ENCODE measurements at regions not wholly inside any gene's neighbourhood (a gene's known extent, or its start where the extent isn't known, plus 50 kb on each side); places are given as distances from the start of the nearest gene placed in this dataset.

- Histone ChIP-seq H3K9me3 (ENCODE audit: control insufficient read depth, insufficient read depth, low read length) (peaks cover 3% of the 10 kb centered on the region), H4K20me1 (ENCODE audit: insufficient read depth, low read length) (no peaks in the 10 kb centered on the region), H4K91ac (ENCODE audit: insufficient read depth, low read depth, low read length) (no peak overlapping the region), H3K79me1 (ENCODE audit: low read depth in 1 of 2, low read length in 2 of 2) (no peaks in the 10 kb centered on the region), H2BK5ac (ENCODE audit: low read depth, low read length, poor library complexity, severe bottlenecking) (no peak overlapping the region), H2AK9ac (replicated peaks; ENCODE audit: low read depth, low read length, poor library complexity) (no peak overlapping the region), H3K36me3 (ENCODE audit: control insufficient read depth, insufficient read depth, low read length) (no peaks in the 10 kb centered on the region), H2BK15ac (ENCODE audit: low read depth, low read length) (no peak overlapping the region), H3K27me3 (ENCODE audit: control insufficient read depth, insufficient read depth, low read length) (peaks cover 18% of the 10 kb centered on the region), H3K18ac (ENCODE audit: low read depth, low read length) (no peak overlapping the region), H2BK20ac (ENCODE audit: low read depth, low read length) (no peak overlapping the region), H3K4me3 (ENCODE audit: insufficient read depth, low read depth, low read length) (no peak overlapping the region), H3K56ac (ENCODE audit: extremely low read depth, insufficient read depth, low read length) (no peak overlapping the region), H2BK120ac (ENCODE audit: low read depth, low read length) (no peak overlapping the region), H3K27ac (ENCODE audit: insufficient read depth, low read length) (no peak overlapping the region), H3K23ac (ENCODE audit: low read depth, low read length) (no peak overlapping the region), H3K4ac (ENCODE audit: low read depth, low read length) (no peak overlapping the region), H2AK5ac (ENCODE audit: low read depth, low read length) (no peak overlapping the region), H3K14ac (replicated peaks; ENCODE audit: low read depth, low read length) (no peak overlapping the region), H3K4me2 (ENCODE audit: low read depth, low read length) (no peak overlapping the region), H4K5ac (ENCODE audit: low read depth, low read length) (no peak overlapping the region), H3K4me1 (ENCODE audit: control insufficient read depth, insufficient read depth, low read length) (no peaks in the 10 kb centered on the region), H3K9me1 (ENCODE audit: insufficient read depth, low read length) (no peaks in the 10 kb centered on the region; the same call in 1 of the 2 replicates), H2AFZ (replicated peaks; ENCODE audit: low read length, poor library complexity) (no peak overlapping the region), H3K9ac (ENCODE audit: low read depth, low read length) (no peak overlapping the region), H4K8ac (ENCODE audit: low read depth in 2 of 2, low read length in 2 of 2) (no peak overlapping the region)
- BruUV-seq (replicated peaks) = no TSS peak
- TF ChIP-seq MAZ (IDR thresholded peaks at IDR 0.05; ENCODE audit: borderline replicate concordance, low read depth, low read length) (no peak), CTCF (conservative IDR thresholded peaks at IDR 0.05; ENCODE audit: low read depth, low read length) (no peak), CHD1 (IDR thresholded peaks at IDR 0.05; ENCODE audit: low read depth, low read length) (no peak), CEBPB (IDR thresholded peaks at IDR 0.05; ENCODE audit: low read depth, low read length) (no peak), FOS (IDR thresholded peaks at IDR 0.05; ENCODE audit: low read depth, low read length) (no peak), RAD21 (IDR thresholded peaks at IDR 0.05; ENCODE audit: low read length) (no peak), ELK1 (IDR thresholded peaks at IDR 0.05; ENCODE audit: borderline replicate concordance, low read depth, low read length) (no peak), MAFK (IDR thresholded peaks at IDR 0.05; ENCODE audit: low read depth, low read length) (no peak), SMC3 (IDR thresholded peaks at IDR 0.05; ENCODE audit: low read depth, low read length) (no peak), RCOR1 (IDR thresholded peaks at IDR 0.05; ENCODE audit: insufficient replicate concordance, low read length) (no peak), RFX5 (IDR thresholded peaks at IDR 0.05; ENCODE audit: low read depth, low read length) (no peak), MXI1 (IDR thresholded peaks at IDR 0.05; ENCODE audit: borderline replicate concordance, low read depth, low read length) (no peak), POLR2A (IDR thresholded peaks at IDR 0.05; ENCODE audit: low read depth, low read length) (no peak), BHLHE40 (IDR thresholded peaks at IDR 0.05; ENCODE audit: low read depth, low read length) (no peak), NFE2L2 (IDR thresholded peaks at IDR 0.05; ENCODE audit: low read depth, low read length) (no peak)
- TF ChIP-seq, protein P1, sequence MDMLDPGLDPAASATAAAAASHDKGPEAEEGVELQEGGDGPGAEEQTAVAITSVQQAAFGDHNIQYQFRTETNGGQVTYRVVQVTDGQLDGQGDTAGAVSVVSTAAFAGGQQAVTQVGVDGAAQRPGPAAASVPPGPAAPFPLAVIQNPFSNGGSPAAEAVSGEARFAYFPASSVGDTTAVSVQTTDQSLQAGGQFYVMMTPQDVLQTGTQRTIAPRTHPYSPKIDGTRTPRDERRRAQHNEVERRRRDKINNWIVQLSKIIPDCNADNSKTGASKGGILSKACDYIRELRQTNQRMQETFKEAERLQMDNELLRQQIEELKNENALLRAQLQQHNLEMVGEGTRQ (IDR thresholded peaks at IDR 0.05; ENCODE audit: low read depth, low read length) = no peak
- ChIA-PET POLR2A (ENCODE audit: unreplicated experiment) (no interaction called here), CTCF (no interaction called here)
- intact Hi-C loops (cut with micrococcal nuclease) (no loop called here), in situ Hi-C loops (cut with MboI; ENCODE audit: low sequenced_read_pairs) (no loop called here), dilution Hi-C loops (cut with HindIII; ENCODE audit: low sequenced_read_pairs, unreplicated experiment) (no loop called here)
- 93% methylated on average over 10 of the region's 16 CpGs; no CpG with 5 or more reads in 1 of the 2 experiments for WGBS, 2 experiments (ENCODE audit: extremely low coverage in 2 of 2, insufficient read length in 1 of 2)
- DNase-seq (no peak), ATAC-seq (ENCODE audit: low read depth) (no peak)
Measured at GRCh38 chr7:36085096-36085495, 68.0 kb upstream of the EEPD1 start.
